GM10248 (cell line): ENCODE measurements at regions not wholly inside any gene's neighbourhood (a gene's known extent, or its start where the extent isn't known, plus 50 kb on each side); places are given as distances from the start of the nearest gene placed in this dataset.

ENCODE experiments used
- CTCF ChIA-PET: fragments of 300-600 bp; sonication (Branson Sonifier 250); formaldehyde crosslinking; extraction: SDS; loops from one replicate; lab custom pipeline; 2021; ENCODE audit warnings: antibody characterized with exemption; lab: Yijun Ruan, JAX
- POLR2A ChIA-PET: fragments of 350-650 bp; sonication (Branson Sonifier 250); formaldehyde crosslinking; extraction: SDS; loops from one replicate; lab custom pipeline; 2020; ENCODE audit warnings: antibody characterized with exemption; lab: Yijun Ruan, JAX
- DNase-seq: peaks from one replicate; pipeline ENCODE4 v3.0.0; 2012; ENCODE audit errors: extremely low spot score
- CTCF ChIP-seq: IDR thresholded peaks from 2 replicates; pipeline ENCODE4 v1.5.1; 2012; ENCODE audit warnings: mild to moderate bottlenecking, low read depth; ENCODE audit errors: extremely low read depth, missing control alignments, control extremely low read depth

- TF ChIP-seq CTCF: no peak
- DNase-seq: no peak
- ChIA-PET CTCF (interaction anchor here (0.8 to 2.3 kb wide), 2 partner anchors 11 to 21 kb away, joined by 3 to 7 read pairs; no protein-coding TSS in a partner anchor), POLR2A (no interaction called here)
Measured at GRCh38 chr9:105954517-105954916, 260.2 kb downstream of the TMEM38B start.

GRCh38 chr9:105957830-105958229 lies 263.5 kb downstream of the TMEM38B start:
- no peak for DNase-seq
- no peak for TF ChIP-seq CTCF
- ChIA-PET CTCF (interaction anchor here (1.3 to 1.9 kb wide), 2 partner anchors 11 to 14 kb away, joined by 3 to 4 read pairs; no protein-coding TSS in a partner anchor), POLR2A (no interaction called here)

GRCh38 chr9:105958587-105958986 lies 264.2 kb downstream of the TMEM38B start:
- DNase-seq: no peak
- TF ChIP-seq CTCF: no peak
- ChIA-PET POLR2A (no interaction called here), CTCF (interaction anchor here (1.3 kb wide), 1 partner anchor 13 kb away, joined by 3 read pairs; no protein-coding TSS in a partner anchor)

- POLR2A ChIA-PET: no interaction called here
- CTCF ChIA-PET: no interaction called here
- no peak for DNase-seq
- TF ChIP-seq CTCF: no peak
Measured at GRCh38 chr9:105959531-105959930, 265.2 kb downstream of the TMEM38B start.

GRCh38 chr9:105963343-105964099 lies 269.2 kb downstream of the TMEM38B start:
- POLR2A ChIA-PET: no interaction called here
- CTCF ChIA-PET: interaction anchor here (1.0 to 1.5 kb wide), 2 partner anchors 10 kb away, joined by 3 read pairs; no protein-coding TSS in a partner anchor
- TF ChIP-seq CTCF: no peak
- DNase-seq: no peak

GRCh38 chr9:105964156-105964555 lies 269.8 kb downstream of the TMEM38B start:
- ChIA-PET POLR2A (no interaction called here), CTCF (interaction anchor here (1.5 kb wide), 1 partner anchor 9 kb away, joined by 3 read pairs; no protein-coding TSS in a partner anchor)
- no peak for DNase-seq
- TF ChIP-seq CTCF: no peak
